C1 segment of cervical spinal cord (tissue), 14 donors: ENCODE measurements at regions not wholly inside any gene's neighbourhood (a gene's known extent, or its start where the extent isn't known, plus 50 kb on each side); places are given as distances from the start of the nearest gene placed in this dataset.
"Not testable (repeated sequence)": the region's sequence is repeated elsewhere in the genome, so short reads cannot be mapped to it uniquely, and the experiment has no call there.

Experiments used
- DNase-seq, 14 donors: peaks; one replicate each; lab custom pipeline; 2025; lab: John Stamatoyannopoulos, UW

- DNase-seq = no peak
Observed at GRCh38 chr17:31748881-31749280, 110.2 kb downstream of the COPRS start.

DNA sequence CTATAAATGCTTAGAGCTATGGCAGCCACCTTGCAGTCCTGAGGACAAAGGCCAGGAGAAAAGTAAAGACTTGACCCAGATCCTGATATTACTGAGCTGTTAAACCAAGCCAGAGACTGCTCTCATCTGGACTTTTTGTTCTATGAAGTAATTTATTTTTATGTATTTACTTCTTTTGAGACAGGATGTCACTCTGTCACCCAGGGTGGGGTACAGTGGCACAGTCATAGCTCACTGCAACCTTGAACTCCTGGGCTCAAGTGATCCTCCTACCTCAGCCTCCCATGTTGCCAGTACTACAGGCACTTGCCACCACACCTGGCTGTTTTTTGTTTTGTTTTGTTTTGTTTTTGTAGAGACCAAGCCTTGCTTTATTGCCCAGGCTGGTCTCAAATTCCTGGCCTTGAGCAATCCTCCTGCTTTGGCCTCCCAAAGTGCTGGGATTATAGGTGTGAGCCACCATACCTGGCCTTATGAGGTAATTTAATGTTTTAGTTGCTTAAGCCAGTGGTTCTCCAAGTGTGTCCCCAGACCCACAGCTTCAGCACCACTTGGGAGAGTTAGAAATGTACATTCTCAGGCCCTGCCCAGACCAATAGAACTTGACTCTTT, 112.1 kb downstream of the COPRS start:
- no peak for DNase-seq

DNA sequence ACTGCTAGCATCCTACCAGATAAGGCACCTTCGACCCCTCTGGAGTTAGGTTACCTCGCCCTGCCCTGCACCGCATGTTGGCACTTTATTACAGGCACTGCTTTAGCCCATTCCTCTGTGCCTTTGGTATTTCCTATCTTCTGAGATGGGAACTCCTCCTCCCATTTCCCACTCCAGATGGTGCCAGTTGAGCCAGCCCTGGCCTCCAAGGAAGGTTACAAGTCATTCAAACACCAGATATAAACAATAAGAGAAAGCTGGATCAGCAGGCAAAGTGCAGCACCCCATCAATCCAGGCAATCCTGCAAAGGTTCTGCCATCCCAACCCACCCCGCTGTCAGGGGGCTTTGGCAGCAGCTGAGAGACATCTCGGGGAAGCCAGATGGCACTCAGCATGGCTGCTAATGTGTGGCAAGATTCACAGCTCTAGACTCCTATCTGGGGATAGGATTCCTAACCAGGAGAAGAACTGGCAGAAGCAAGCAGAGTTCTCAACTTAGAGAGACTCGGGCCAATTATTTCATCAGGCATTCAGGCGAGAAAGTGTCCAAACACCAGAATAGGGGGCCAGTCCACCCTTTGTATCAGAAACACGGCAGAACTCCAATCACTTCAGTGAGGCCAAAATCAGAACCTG, 113.0 kb downstream of the COPRS start:
- peak in 3 of 14 donors; percentile 17 to 94 (median 32) for DNase-seq

- DNase-seq = peak in 1 of 14 donors; percentile 46
Observed at GRCh38 chr17:31744511-31744951, 114.5 kb downstream of the COPRS start.

GRCh38 chr17:31743797-31744196, 115.2 kb downstream of the COPRS start:
- peak in 1 of 14 donors; percentile 32 for DNase-seq

- DNase-seq = no peak
Observed at GRCh38 chr17:31741371-31741770, 117.7 kb downstream of the COPRS start.

DNA sequence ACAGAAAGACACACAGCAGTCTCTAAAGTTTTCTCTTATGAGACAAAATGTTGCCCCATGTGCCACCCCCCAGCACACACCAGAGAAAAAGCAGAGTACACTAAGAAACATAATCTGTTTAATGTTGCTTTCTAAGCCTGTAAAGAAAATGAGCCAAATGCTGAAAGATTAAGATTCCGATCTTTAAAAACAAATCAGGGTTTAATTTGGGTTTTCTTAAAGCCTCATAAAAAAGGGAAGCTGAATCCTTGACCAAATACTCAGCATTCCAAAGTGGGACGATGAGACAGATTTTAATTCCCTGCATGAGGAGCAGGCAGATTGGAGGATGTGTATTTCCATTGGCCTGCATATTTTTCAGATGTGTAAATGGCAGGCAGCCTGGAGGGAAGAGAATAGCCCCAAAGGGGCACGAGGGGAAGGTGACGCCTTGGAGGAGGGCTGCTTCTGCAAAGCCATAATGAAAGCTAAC, 118.4 kb downstream of the COPRS start:
- no peak for DNase-seq

DNA sequence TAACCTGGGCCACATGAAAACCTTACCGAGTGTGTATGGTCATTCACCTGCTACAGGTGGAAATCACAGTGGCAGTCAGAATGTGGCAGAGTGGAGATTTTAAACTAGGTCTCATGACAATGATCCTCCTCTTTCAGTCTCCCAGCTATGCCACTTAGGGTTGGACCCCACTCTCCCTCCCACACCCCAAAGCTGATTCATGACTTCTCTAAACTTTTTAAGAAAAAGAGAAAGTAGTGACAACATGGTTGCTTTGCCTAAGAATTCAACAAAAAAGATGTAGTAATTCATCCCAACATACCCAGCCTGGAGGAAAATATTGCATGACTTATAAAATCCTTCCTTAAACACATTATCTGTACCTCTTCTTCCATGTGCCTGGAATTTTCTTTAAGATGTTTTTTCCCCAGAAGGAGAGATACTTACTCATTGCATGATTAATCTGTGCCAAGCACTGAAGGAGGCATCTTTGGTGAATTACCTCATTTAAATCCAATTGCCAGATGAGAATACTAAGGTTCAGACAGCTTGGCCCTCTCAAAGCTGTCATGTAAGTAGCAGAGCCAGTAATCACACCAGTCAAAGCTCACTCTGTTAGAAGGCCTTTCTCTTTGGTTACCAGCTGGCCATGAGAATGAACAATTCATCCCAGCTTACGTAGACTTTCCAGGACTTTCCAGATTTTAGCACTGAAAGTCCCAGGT, 119.9 kb downstream of the COPRS start:
- peak in 1 of 14 donors; percentile 13 for DNase-seq

GRCh38 chr17:31738488-31738887, 120.6 kb downstream of the COPRS start:
- DNase-seq = no peak

GRCh38 chr17:31738067-31738466, 121.0 kb downstream of the COPRS start:
- DNase-seq = no peak

DNA sequence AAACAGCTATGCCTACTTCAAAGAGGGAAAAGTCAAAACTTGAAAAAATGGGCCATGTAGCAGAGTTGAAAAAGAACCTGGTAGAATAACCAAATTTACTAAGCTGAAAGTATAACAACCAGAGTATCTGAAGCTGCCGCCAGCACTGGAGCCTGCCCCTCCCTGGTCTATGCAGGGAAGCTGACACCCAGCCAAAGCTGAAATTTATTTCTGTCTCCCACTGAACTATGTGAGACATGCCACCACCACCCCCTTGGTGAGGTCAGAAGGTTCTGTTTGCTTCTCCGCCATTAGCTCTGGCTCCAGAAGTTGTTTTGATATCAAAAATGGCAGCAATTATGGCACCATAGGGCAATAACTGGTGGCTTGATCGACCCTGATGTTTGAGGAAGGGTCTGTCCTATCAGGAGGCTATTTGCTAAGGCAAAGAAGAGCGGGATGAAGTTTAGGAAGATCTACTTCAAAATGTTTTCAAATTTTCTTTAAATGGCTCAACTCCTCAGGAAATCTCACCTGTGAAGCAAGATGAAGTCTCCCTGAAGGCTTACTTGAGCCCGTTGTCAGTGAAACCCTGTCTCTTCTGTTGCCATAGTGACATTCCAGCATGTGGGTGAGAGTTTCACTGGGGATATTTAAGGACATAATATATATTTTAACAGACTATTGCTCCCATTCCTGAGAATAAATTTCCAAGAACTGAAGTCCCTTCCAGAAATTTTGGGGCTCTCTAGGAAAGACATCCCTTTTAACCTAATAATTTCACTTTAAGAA, 122.0 kb downstream of the COPRS start:
- no peak for DNase-seq

- no peak for DNase-seq
Observed at GRCh38 chr17:31733326-31733725, 125.7 kb downstream of the COPRS start.

- not testable (repeated sequence) for DNase-seq
Observed at GRCh38 chr17:31731585-31732154, 127.4 kb downstream of the COPRS start.

DNA sequence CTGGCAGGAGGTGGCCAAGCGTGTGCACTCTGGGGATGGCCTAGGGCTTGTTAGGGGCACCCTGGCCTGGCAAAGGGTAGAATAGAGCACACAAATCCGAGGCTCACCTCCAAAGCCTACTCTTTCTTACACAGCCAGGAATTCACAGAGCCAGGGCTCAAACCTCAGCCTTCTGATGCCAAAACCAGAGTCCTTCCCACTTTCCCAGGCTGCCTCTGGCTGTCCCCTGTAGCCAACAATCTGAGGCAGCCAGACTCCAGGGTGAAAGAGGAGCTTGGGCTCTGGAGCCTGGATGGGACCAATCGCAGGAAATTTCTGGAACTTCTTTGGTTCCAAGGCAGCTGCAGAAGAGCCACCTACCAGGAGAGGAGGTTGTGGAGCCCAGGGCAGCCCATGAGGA, 127.9 kb downstream of the COPRS start:
- no peak for DNase-seq

DNA sequence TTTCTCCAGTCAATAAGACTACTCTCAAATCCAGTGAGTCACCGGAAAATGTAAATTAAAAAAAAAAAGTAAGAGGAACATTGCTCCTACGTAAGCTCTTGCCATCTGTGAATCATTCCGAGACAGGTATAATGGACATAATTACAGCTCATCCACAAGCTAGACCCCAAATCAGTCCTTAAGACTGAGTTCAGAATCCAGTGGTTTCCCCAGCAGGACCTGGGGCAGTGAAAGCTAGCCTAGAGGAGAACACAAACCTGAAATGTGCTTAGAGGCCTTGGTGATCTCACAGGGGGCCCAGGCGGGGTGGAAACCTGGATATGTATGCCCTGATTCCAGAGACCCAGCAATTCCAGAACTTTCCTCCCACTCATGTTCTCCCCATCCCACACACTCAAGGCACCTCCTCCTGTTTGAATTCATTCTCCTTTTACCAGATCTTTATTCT, 132.0 kb downstream of the COPRS start:
- no peak for DNase-seq

DNA sequence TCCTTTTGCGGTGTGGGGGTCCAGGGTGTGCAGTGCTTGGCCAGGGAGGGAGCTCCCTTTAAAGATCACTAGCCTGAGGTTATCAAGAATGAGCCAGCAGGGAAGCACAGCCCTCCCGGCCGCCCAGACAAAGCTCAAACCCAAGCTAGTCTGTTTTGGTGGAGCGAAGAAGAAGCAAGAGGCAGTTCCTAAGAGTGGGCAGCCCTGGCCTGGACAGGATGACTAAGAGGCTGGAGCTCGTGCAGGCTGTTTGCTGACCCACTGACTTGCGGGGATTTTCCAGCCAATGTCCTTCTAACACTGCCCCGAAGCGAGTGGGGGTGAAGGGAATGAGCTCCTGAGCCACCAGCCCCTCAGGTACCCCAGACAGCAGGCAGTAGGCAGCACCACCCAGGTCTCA, 134.4 kb downstream of the COPRS start:
- no peak for DNase-seq

DNA sequence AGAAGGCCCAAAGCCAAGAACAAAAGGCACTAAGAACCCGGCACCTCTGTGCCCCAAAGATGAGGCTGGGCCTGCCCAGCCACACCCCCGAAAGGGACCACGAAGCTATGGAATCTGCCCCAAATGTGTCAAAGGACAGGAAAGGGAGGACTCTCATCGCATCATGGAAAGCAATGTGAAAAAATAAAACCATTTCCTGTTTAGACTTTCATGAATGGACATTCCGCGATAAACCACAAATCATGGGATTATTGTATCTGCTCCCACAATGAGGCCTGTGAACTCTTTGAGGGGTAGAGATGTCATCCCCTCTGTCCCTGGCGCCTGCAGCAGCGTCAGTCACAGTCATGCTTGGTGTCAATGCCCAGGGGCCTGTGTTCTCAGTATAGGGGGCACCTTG, 135.0 kb downstream of the COPRS start:
- DNase-seq = no peak

DNA sequence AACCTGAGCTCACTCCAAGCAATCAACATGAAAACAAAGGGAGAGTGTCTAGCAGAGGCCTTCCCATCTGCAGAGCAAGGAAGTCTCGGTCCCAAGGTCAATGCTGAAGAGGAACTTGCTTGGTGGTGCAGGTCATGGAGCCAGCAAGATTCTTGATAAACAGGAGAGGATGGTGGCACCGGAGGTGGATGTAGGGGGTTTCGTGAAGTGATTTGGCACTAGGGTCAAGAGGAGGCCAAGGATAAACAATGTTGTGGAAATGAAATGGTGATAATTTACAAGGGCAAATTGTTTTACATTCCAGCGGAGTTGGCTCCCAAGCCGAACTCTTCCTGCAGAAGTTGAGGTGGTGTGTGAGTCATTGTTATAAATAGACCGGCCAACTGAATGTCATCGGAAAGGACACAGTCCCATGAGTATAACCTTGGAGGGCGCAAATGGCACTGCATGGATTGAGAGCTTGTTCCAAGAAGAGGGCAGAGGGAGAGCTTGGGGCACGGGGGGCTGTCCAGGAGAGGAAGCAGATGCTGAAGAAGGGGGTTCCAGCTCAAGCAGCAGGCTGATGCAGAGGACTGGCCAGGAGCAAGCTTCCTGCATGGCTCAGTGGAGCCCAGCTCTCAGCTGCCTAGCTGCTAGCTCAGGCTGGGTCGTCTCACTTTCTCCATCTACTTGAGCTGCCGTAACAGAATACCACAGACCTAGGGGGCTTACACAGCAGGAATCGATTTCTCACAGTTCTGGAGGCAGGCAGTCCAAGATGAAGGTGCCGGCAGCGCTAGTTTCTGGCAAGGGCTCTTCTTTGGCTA, 136.6 kb downstream of the COPRS start:
- DNase-seq = no peak

DNA sequence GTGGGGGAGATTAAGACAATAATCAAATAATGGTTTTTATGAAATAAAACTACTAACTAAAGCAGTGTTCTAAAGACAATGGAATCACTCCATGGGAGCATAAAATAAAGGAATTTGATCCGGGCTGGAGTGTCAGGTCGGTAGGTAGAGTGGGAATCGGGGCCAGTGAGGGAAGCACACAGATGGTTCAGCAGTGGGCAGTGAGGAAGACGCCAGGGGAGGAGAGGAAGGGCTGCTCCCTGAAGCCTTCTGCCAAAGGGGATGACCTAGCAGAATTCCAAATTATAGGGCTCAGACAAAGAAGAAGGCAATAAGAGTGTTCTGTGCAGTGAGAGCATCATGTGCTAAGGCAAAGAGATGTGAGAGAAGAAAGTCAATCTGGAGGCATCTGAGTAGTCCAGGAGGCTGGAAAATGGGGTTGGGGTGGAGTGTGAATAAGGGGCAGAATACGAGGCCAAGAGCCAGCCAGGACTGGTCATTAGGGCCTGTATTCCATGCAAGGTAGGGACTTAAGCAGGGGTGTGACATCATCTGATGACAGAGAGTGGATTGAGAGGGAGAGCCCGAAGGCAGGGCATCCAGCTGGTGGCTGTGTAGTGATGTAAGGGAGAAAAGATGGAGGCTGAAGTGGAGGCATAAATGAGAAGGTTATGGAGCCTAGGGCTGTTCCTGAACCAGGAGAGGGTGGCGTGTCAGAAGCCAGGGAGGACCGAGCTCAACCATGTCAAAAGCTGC, 137.6 kb downstream of the COPRS start:
- DNase-seq = peak in 1 of 14 donors; percentile 79

GRCh38 chr17:31717251-31717650, 141.8 kb downstream of the COPRS start:
- not testable (repeated sequence) for DNase-seq
